ENCODE measurements at regions not wholly inside any gene's neighbourhood (a gene's known extent, or its start where the extent isn't known, plus 50 kb on each side); places are given as distances from the start of the nearest gene placed in this dataset.

- Histone ChIP-seq H3K9me3 (no peaks in the 10 kb centered on the region), H3K36me3 (no peaks in the 10 kb centered on the region), H3K4me1 (no peaks in the 10 kb centered on the region), H3K4me3 (no peak overlapping the region), H3K27ac (no peak overlapping the region), H3K27me3 (no peaks in the 10 kb centered on the region)
- 76% methylated on average over 8 of the region's 8 CpGs for WGBS
- TF ChIP-seq POLR2A (IDR thresholded peaks at IDR 0.05) = no peak
- no peak for TF ChIP-seq CTCF (IDR thresholded peaks at IDR 0.05)
- no peak for TF ChIP-seq EP300 (IDR thresholded peaks at IDR 0.05)
- TF ChIP-seq POLR2AphosphoS5 (IDR thresholded peaks at IDR 0.05) = no peak
- DNase-seq (ENCODE audit: low spot score in 2 of 2) = no peak
Observed at GRCh38 chr15:95825671-95826411, 504.7 kb upstream of the NR2F2 start.

GRCh38 chr15:95826412-95827195 is 503.9 kb upstream of the NR2F2 start:
- Histone ChIP-seq H3K36me3 (no peaks in the 10 kb centered on the region), H3K27ac (no peak overlapping the region), H3K27me3 (no peaks in the 10 kb centered on the region), H3K4me3 (no peak overlapping the region), H3K4me1 (no peaks in the 10 kb centered on the region), H3K9me3 (no peaks in the 10 kb centered on the region)
- no peak for DNase-seq (ENCODE audit: low spot score in 2 of 2)
- TF ChIP-seq POLR2A (IDR thresholded peaks at IDR 0.05) (no peak), CTCF (IDR thresholded peaks at IDR 0.05) (no peak), POLR2AphosphoS5 (IDR thresholded peaks at IDR 0.05) (no peak), EP300 (IDR thresholded peaks at IDR 0.05) (no peak)
- WGBS = 71% methylated on average over 8 of the region's 8 CpGs

- no peaks in the 10 kb centered on the region for H3K4me1 ChIP-seq
- no peaks in the 10 kb centered on the region for H3K9me3 ChIP-seq
- no peaks in the 10 kb centered on the region for H3K27me3 ChIP-seq
- H3K36me3 ChIP-seq = no peaks in the 10 kb centered on the region
- DNase-seq (ENCODE audit: low spot score in 2 of 2) = no peak
- TF ChIP-seq EP300 (IDR thresholded peaks at IDR 0.05) = no peak
- 87% methylated on average over 5 of the region's 5 CpGs for WGBS
- no peak overlapping the region for H3K27ac ChIP-seq
- H3K4me3 ChIP-seq = no peak overlapping the region
Observed at GRCh38 chr15:95829062-95829461, 501.4 kb upstream of the NR2F2 start.

- Histone ChIP-seq H3K9me3 (no peaks in the 10 kb centered on the region), H3K4me1 (no peaks in the 10 kb centered on the region), H3K27ac (no peak overlapping the region), H3K36me3 (no peaks in the 10 kb centered on the region), H3K27me3 (no peaks in the 10 kb centered on the region), H3K4me3 (no peak overlapping the region)
- no peak for DNase-seq (ENCODE audit: low spot score in 2 of 2)
- 68% methylated on average over 4 of the region's 4 CpGs for WGBS
- TF ChIP-seq POLR2A (IDR thresholded peaks at IDR 0.05) = no peak
Observed at GRCh38 chr15:95830281-95830680, 500.2 kb upstream of the NR2F2 start.

- H3K36me3 ChIP-seq = no peaks in the 10 kb centered on the region
- no peak for TF ChIP-seq POLR2A (IDR thresholded peaks at IDR 0.05)
- TF ChIP-seq EP300 (IDR thresholded peaks at IDR 0.05) = no peak
- TF ChIP-seq POLR2AphosphoS5 (IDR thresholded peaks at IDR 0.05) = no peak
- TF ChIP-seq CTCF (IDR thresholded peaks at IDR 0.05) = no peak
- DNase-seq (ENCODE audit: low spot score in 2 of 2) = no peak
- no peaks in the 10 kb centered on the region for H3K4me1 ChIP-seq
- no peaks in the 10 kb centered on the region for H3K9me3 ChIP-seq
- 63% methylated on average over 3 of the region's 3 CpGs for WGBS
- no peaks in the 10 kb centered on the region for H3K27me3 ChIP-seq
- H3K4me3 ChIP-seq = no peak overlapping the region
- H3K27ac ChIP-seq = no peak overlapping the region
Observed at GRCh38 chr15:95832668-95833067, 497.8 kb upstream of the NR2F2 start.

- H3K4me1 ChIP-seq = no peaks in the 10 kb centered on the region
- TF ChIP-seq POLR2A (IDR thresholded peaks at IDR 0.05) (no peak), CTCF (IDR thresholded peaks at IDR 0.05) (no peak), POLR2AphosphoS5 (IDR thresholded peaks at IDR 0.05) (no peak), EP300 (IDR thresholded peaks at IDR 0.05) (no peak)
- WGBS = 86% methylated on average over 5 of the region's 5 CpGs
Observed at GRCh38 chr15:95834028-95834804, 496.3 kb upstream of the NR2F2 start.

More at GRCh38 chr15:95834028-95834804, 496.3 kb upstream of the NR2F2 start:
- H3K36me3 ChIP-seq = no peaks in the 10 kb centered on the region
- DNase-seq (ENCODE audit: low spot score in 2 of 2) = no peak
- no peaks in the 10 kb centered on the region for H3K9me3 ChIP-seq
- no peak overlapping the region for H3K27ac ChIP-seq
- no peak overlapping the region for H3K4me3 ChIP-seq
- H3K27me3 ChIP-seq = no peaks in the 10 kb centered on the region

Measured in suprapubic skin (tissue), 4 donors.